ENCODE measurements at regions not wholly inside any gene's neighbourhood (a gene's known extent, or its start where the extent isn't known, plus 50 kb on each side); places are given as distances from the start of the nearest gene placed in this dataset.

DNA sequence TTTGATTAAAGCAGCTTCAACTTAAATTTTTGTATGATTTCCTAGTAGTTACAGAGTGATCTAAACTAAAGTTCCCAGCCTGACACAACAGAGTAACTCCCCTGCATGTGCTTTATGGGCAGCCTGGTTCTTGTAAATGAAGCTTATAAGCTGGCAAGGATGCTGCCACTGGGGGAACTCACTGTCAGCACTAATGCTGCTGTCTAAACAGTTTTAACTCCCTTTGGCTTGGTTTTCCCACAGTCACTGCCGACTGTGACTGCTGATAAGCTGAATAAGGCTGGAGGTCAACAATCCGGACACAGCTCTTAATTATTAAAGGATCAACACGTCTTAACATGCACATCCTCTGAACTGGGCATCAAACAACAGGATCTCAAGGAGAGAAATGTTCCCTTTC is 130.1 kb downstream of the OTUD1 start:
- TF ChIP-seq, protein P1, sequence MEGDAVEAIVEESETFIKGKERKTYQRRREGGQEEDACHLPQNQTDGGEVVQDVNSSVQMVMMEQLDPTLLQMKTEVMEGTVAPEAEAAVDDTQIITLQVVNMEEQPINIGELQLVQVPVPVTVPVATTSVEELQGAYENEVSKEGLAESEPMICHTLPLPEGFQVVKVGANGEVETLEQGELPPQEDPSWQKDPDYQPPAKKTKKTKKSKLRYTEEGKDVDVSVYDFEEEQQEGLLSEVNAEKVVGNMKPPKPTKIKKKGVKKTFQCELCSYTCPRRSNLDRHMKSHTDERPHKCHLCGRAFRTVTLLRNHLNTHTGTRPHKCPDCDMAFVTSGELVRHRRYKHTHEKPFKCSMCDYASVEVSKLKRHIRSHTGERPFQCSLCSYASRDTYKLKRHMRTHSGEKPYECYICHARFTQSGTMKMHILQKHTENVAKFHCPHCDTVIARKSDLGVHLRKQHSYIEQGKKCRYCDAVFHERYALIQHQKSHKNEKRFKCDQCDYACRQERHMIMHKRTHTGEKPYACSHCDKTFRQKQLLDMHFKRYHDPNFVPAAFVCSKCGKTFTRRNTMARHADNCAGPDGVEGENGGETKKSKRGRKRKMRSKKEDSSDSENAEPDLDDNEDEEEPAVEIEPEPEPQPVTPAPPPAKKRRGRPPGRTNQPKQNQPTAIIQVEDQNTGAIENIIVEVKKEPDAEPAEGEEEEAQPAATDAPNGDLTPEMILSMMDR (IDR thresholded peaks at IDR 0.05 in 4 of 5, conservative IDR thresholded peaks at IDR 0.05 in 1 of 5) = no peak
- TF ChIP-seq POLR2A (IDR thresholded peaks at IDR 0.05) = no peak

All from gastrocnemius medialis (tissue), 4 donors.